GM12892 (cell line): ENCODE measurements at regions not wholly inside any gene's neighbourhood (a gene's known extent, or its start where the extent isn't known, plus 50 kb on each side); places are given as distances from the start of the nearest gene placed in this dataset.

Experiments used
- DNase-seq: peaks from one replicate; pipeline ENCODE4 v3.0.0; 2011; ENCODE audit not compliant: insufficient read length
- FAIRE-seq: peaks from 2 replicates; lab custom pipeline; 2011; peaks lifted over from hg19 to GRCh38; lab: Jason Lieb, UNC
- POLR2A ChIP-seq: IDR thresholded peaks from 2 replicates; pipeline ENCODE4 v1.6.1; 2011; ENCODE audit warnings: low read depth, low read length, control low read depth
- POLR2AphosphoS5 ChIP-seq: IDR thresholded peaks from 2 replicates; pipeline ENCODE4 v1.6.1; 2011; ENCODE audit warnings: low read depth, low read length, control low read depth
- TAF1 ChIP-seq: IDR thresholded peaks from 2 replicates; pipeline ENCODE4 v1.6.1; 2011; ENCODE audit warnings: low read depth, mild to moderate bottlenecking, control low read depth, low read length, borderline replicate concordance

DNA sequence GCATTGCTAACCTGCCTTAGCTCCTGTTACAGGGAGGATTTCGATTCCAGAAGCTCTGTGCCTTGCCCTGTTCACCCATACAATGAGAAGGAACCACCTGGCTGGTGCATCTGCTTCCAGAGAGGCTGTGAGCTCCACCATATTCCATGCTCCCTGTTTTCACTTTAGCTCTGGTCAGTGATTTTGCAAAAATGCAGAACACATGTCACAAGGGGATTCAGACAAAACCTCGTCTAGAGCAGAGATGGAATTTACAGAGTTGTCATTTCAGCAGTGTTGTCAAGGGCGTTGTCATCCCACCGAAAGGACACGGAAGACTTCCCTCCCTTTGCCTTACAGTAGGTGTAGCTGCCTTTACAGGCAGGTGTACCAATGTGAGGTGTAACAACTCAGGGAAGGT lies 223.0 kb upstream of the ARID1B start:
- no peak for TF ChIP-seq POLR2A
- no peak for TF ChIP-seq TAF1
- no peak for TF ChIP-seq POLR2AphosphoS5
- no peak for DNase-seq
- no peak for FAIRE-seq

DNA sequence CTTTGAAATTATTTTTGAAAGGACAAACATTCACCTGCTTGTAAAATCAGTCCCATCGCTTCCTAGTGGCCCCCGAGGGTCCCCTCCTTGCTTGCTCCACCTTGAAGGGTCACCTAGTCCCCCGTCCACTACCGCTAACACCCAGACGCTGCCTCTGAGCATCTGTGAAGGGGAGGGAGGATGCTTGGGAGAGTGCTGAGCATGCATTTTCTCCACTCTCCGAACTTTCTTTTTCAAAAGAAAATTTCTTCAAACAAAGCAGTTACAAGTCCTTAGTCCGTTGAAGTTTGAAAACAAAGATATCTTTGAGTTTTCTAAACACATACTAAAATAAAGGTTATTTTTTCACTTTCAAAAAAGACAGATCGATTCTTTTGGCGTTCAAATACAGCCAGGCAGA lies 224.3 kb upstream of the ARID1B start:
- FAIRE-seq (no peak), DNase-seq (no peak)
- no peak for TF ChIP-seq POLR2A
- no peak for TF ChIP-seq POLR2AphosphoS5
- TF ChIP-seq TAF1: no peak

GRCh38 chr6:156550949-156551348 lies 226.2 kb upstream of the ARID1B start:
- FAIRE-seq: no peak
- DNase-seq: no peak

DNA sequence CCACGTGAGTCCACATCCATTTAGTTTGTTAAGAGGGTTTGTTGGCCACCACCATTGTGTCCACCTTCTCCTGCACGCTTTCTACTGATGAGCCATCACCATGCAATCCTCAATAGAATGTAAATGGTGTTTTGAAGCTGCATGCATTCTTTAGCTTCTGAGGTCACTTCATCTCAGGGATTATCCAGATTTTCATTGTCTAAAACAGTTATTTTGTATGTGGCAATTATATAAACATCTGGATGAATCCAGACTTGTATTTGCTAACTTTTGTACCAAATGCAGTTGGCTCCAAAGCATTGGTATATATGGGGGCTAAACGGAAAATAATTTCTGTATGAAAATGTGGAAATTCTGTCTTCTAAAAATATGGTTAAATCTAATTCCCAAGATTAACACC lies 231.2 kb upstream of the ARID1B start:
- FAIRE-seq (no peak), DNase-seq (no peak)
- TF ChIP-seq POLR2A (no peak), POLR2AphosphoS5 (no peak), TAF1 (no peak)

More at GRCh38 chr6:156550949-156551348, 226.2 kb upstream of the ARID1B start:
- TF ChIP-seq TAF1 (no peak), POLR2A (no peak), POLR2AphosphoS5 (no peak)

- DNase-seq: no peak
- TF ChIP-seq TAF1 (no peak), POLR2A (no peak), POLR2AphosphoS5 (no peak)
- no peak for FAIRE-seq
These were observed 232.2 kb upstream of the ARID1B start for GRCh38 chr6:156545021-156545420.

DNA sequence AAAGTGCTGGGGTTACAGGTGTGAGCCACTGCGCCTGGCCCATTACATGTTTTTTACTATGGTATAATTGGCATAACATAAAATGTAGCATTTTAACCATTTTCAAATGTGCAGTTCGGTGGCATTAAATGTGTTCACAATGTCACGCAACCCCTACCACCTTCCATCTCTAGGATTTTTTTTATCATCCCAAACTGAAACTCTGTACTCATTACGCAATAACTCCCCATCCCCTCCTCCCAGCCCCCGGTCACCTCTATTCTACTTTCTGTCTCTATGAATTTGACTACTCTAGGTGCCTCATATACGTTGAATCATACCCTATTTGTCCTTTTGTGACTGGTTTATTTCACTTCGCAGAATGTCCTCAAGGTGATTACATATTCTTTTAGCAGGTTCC lies 233.1 kb upstream of the ARID1B start:
- no peak for FAIRE-seq
- DNase-seq: no peak
- no peak for TF ChIP-seq TAF1
- TF ChIP-seq POLR2AphosphoS5: no peak
- TF ChIP-seq POLR2A: no peak

DNA sequence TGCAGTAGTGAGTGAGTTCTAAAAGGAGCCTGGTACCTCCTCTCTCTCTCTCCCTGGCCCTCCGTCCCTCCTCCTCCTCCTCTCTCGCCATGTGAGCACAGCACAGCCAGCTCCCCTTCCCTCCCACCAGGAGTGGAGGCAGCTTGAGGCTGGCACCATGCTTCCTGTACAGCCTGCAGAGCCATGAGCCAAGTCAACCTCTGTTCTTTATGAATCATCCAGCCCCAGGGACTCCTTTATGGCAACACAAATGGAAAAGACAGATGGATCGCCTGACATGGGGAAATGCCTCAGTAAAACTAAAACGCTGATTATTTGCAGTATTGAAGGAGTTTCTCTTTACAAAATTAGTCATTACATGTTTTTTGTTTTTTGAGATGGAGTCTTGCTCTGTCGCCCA lies 233.7 kb upstream of the ARID1B start:
- no peak for DNase-seq
- no peak for FAIRE-seq
- no peak for TF ChIP-seq TAF1
- no peak for TF ChIP-seq POLR2AphosphoS5
- TF ChIP-seq POLR2A: no peak

GRCh38 chr6:156538875-156539660 lies 238.1 kb upstream of the ARID1B start:
- no peak for FAIRE-seq
- DNase-seq: no peak

GRCh38 chr6:156534594-156534993 lies 242.6 kb upstream of the ARID1B start:
- TF ChIP-seq POLR2A (no peak), TAF1 (no peak), POLR2AphosphoS5 (no peak)
- no peak for DNase-seq
- no peak for FAIRE-seq

More at GRCh38 chr6:156538875-156539660, 238.1 kb upstream of the ARID1B start:
- TF ChIP-seq POLR2AphosphoS5 (no peak), POLR2A (no peak), TAF1 (no peak)

DNA sequence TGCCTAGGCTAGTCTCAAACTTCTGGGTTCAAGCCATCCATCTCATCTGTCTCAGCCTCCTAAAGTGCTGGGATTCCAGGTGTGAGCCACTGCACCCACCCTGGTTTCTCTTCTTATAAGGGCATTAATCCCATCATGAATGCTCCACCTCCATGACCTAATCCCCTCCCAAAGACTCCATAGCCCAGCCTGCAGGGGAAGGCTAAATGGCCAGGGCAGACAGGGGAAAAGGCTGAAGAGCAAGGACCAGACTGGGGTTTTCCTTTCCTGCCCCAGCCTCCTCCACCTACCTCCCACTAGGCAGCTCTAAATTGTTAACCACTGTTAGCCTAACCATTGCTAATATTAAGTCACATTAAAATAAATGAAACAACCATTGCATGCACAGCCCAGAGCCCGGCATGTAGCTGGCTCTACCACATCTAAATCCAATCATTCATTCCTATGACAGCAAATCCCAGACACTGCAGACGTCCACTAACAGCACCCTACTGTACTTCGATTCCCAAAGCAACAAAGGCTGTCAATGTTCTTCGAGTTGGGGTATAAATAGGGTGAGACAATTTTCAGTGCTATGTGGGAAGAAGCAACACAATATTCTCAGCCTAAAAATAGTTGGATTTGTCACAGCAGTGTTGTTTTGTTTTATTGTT lies 243.2 kb upstream of the ARID1B start:
- no peak for FAIRE-seq
- no peak for DNase-seq
- TF ChIP-seq POLR2A: no peak
- no peak for TF ChIP-seq POLR2AphosphoS5

GRCh38 chr6:156526081-156526480 lies 251.1 kb upstream of the ARID1B start:
- TF ChIP-seq POLR2AphosphoS5: no peak
- TF ChIP-seq POLR2A: no peak
- no peak for TF ChIP-seq TAF1
- no peak for FAIRE-seq
- no peak for DNase-seq

- TF ChIP-seq POLR2A (no peak), POLR2AphosphoS5 (no peak), TAF1 (no peak)
- FAIRE-seq: no peak
- DNase-seq: no peak
These were observed 251.6 kb upstream of the ARID1B start for GRCh38 chr6:156525541-156525940.

DNA sequence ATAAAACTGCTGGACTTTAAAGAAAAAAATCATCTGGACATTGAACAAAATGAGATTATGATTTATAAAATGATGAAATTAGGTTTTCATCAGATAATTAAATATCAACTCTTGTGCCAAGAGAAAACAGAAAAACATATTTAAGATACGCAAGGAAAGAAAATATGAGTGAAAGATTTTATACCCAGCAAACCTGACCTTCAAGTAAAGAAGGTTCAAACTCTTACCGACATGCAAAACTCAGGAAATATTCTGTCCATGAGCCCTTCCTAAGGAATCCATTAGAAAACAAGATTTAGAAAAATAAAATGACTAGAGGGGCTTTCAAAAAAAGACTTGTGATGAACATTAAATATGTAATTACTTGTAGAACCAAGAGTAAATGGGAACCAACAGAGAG lies 257.2 kb upstream of the ARID1B start:
- no peak for FAIRE-seq
- TF ChIP-seq POLR2AphosphoS5: no peak
- no peak for TF ChIP-seq POLR2A
- TF ChIP-seq TAF1: no peak
- DNase-seq: no peak
